ENCODE measurements at regions not wholly inside any gene's neighbourhood (a gene's known extent, or its start where the extent isn't known, plus 50 kb on each side); places are given as distances from the start of the nearest gene placed in this dataset.
A peak's percentile ranks its signal among the peaks of the same experiment; 100 is the strongest.

DNA sequence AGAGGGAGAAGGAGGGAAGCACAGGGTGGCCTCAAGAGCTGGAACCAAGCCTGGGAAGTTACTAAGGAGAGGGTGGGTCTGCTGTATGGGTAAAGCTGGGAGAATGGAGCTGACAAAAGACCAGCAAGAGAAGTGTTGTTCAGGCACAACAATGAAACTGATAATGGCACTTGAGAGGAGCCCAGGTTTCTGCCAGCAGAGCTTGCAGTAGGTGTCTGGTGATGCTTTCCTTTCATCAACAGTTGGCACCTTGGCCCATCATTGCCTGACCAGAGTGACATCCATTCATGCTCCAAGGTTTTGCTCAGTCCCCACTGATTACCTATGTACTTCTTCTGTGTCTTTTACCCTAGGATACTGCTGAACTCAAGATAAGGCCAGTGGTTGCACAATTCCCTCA, 92.9 kb upstream of the CXCR4 start:
- DNase-seq: no peak

DNA sequence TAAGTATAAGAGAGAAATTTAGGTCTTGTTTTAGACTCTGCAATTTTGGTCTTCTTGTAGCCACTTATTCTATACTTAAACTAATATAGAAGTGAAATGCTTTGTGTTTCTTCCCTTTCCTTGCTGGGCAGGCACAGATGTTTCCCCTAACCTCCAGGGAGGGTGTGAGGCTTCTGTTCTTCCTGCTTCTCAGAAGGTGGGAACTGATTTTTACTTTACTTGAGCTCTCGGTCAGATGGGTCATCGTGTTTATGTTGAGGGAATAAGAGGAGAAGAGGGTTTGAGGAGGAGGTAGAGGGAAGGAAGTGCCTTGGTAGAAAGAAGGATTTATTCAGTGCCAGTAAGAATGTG, 92.5 kb upstream of the CXCR4 start:
- no peak for DNase-seq

DNA sequence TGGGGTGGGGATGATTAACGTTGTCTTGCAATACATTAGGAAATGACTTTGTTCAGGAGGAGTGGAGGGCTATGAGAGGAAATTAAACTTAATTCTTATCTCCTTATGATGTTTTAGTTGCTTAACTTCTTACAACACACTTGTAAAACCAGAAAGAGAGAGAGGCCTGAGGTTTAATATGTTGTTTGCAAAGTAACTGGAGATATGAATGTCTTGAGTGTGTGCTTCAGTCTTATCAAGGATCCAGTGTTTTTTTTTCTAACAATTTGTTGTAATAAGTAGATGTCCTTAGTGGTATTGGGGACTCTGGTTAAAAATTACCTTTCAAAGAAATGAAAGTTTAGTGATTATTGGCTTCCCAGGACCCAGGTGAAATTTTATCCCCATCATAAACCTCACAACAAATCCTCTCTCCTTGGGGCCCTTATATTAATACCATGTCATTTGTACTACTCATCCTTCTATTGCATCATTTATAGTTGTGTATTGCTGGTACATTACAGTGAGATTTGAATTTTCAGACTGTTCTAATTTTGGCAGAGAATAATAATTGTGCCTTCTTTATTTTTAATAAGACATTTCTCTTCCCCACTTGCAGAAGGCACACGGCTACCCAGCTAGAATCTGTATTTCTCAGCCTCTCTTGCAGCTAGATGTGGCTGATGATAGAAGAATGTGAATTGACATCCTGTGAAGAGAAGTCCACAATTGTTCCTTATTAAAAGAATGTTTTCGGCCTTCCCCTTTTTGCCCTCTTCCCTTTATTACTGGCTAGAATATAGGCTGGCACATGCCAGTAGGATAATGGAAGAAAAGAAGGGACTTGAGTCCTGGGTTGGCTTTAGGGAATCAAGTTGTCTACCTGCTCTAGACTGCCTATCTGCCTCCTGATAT, 91.9 kb upstream of the CXCR4 start:
- DNase-seq: no peak

DNA sequence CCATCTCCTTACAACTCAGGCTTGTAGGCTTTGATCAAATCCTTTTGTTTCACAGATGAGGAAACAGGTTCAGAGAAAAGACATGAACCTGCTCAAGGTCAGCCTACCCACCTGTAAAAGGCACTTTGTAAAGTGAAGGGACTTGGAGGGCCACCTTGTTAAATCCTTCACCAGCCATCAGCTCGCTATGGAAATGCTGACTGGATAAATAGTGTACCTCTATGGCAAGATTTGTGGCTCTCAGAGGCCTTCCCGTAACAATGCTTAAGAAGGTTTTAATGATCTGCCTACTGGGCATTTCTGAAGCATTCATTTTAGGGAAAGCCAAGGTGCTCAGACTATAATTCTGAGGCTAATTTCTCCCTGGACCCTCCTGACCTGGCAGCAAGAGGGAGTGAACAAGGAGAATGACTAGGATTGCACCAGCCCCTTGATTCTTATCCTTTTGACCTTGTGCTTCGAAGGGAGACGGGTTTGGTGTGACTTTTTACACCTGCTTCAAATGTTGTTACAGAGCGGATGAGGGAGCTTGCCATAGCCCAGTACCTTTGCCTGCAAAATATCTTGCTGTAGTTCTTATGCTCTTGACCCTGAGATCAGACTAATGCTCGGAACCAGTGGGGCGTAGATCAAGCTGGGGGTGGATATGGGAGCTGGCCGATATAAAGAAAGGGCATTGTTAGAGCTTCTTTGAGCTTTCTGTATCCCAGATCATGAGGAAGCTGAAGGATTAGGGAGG, 90.9 kb upstream of the CXCR4 start:
- DNase-seq: no peak

DNA sequence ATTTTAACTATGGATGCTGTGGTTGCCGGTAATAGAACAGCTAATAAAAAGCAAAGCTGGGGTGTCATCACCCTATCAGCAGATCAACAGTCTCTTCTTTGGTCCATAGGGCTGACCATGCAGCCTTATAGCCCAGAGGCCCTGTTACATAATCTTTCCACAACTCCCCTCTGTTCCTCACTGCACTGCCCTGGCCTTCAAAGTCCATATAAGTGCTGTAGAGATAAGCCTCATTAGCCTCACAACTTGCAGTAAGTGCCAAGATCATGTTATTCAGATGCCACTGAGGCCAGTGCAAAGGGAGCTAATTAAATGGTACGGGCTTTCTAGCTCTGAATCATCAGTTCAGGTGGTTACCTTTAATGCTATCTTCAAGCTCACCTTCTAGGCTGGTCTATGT, 89.7 kb upstream of the CXCR4 start:
- no peak for DNase-seq

- peak in 1 of 2 donors; percentile 7 for DNase-seq
These were observed 89.2 kb upstream of the CXCR4 start for GRCh38 chr2:136207030-136207623.

- DNase-seq: no peak
These were observed 88.7 kb upstream of the CXCR4 start for GRCh38 chr2:136206613-136207012.

DNA sequence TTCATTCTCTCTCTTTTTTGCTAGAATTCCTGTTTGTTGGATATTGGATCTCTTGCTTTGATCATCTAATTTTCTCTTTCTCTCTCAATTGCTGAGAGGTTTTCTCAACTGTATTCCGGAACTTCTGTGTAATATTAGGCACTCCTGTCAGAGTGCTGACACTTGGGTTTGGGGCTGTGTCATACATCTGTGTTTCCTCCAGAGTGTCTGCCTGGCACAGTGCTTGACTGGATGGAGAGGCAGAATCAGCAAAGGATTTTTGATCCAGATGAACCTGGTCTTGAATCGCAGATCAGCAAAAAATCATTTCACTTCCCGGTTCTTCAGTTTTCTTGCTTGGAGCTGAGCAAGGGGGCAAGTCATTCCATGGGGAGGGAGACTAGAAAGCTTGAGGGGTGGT, 87.7 kb upstream of the CXCR4 start:
- DNase-seq: no peak

DNA sequence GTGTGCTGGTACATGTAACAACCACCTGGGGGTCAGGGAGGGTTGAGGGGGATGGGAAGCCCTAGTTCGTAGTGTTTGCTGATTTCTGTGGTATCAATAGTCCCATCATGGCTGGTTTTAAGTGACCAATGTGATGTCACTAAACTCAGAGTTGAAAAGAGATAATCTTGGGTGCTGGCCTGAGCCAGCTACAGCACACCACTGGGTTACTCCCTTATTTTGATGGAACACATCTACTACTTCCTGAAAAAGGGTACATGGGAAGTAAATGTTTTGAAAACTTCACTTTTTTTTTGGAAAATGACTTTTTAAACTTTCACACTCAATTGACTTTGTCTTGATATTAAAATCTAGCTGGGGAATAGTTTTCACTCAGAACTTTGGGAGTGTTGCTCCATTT, 87.0 kb upstream of the CXCR4 start:
- DNase-seq: no peak

GRCh38 chr2:136195226-136195625, 77.3 kb upstream of the CXCR4 start:
- DNase-seq: no peak

DNA sequence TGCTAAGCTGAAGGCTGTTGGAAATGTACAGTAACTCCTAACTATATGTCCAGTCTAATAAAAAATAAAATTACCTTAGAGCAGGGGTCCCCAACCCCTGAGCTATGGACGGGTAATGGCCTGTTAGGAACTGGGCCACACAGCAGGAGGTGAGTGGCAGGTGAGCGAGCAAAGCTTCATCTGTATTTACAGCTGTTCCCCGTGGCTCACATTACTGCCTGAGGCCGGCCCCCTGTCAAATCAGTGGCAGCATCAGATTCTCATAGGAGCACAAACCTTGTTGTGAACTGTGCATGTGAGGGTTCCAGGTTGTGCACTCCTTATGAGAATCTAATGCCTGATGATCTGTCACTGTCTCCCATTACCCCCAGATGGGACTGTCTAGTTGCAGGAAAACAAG, 73.1 kb upstream of the CXCR4 start:
- DNase-seq: no peak

GRCh38 chr2:136189221-136189782, 71.4 kb upstream of the CXCR4 start:
- no peak for DNase-seq

- no peak for DNase-seq
These were observed 70.1 kb upstream of the CXCR4 start for GRCh38 chr2:136188086-136188485.

- DNase-seq: peak; percentile 3 to 6
These were observed 68.2 kb upstream of the CXCR4 start for GRCh38 chr2:136185981-136186776.

GRCh38 chr2:136183097-136183496, 65.1 kb upstream of the CXCR4 start:
- peak in 1 of 2 donors; percentile 4 for DNase-seq

GRCh38 chr2:136182315-136182714, 64.4 kb upstream of the CXCR4 start:
- DNase-seq: no peak

DNA sequence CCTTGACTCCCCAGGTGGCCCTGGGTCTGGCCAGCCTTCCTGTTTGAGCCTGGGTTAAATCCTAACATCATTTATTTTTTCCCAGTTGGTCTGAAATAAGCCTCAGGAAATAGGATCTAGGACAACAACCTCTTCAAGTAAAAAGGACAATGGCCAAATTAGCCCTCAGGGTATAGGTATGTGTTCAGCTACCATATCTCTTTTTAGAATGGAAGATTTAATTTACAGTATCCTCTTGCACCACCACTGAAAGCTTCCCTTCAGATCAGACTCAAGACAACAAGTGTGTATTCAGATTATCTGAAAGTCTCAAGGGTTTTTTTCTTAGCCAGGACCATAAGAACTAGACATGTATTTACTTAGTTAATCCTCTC, 61.6 kb upstream of the CXCR4 start:
- no peak for DNase-seq

GRCh38 chr2:136178941-136179601, 61.1 kb upstream of the CXCR4 start:
- no peak for DNase-seq

GRCh38 chr2:136175868-136176267, 57.9 kb upstream of the CXCR4 start:
- DNase-seq: no peak

GRCh38 chr2:136175466-136175865, 57.5 kb upstream of the CXCR4 start:
- DNase-seq: no peak

- DNase-seq: no peak
These were observed 55.2 kb upstream of the CXCR4 start for GRCh38 chr2:136173126-136173525.

DNA sequence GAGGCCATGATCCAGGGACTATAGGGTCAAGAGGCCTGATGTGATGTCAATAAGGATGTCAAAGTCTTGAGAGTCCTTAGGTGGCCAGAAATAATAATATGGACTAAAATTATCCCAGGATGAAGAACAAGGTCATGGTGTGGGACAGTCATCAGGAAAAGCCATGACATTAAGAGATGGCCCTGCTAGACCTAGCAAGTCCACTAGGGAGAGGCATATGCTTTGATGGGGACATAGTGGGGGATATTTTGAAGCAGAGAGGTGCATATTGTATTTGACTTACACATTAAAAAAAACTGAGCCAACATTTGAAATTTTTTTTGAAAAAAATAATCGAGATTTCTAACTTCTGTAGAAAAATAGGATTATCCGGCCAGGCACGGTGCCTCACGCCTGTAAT, 53.3 kb upstream of the CXCR4 start:
- no peak for DNase-seq

Measured in hippocampal formation (tissue), 2 donors.